Activated naive CD8-positive, alpha-beta T cell treated with anti-CD3 and anti-CD28 coated beads, Interleukin-2, amount 50 U/mL, for 16 hours (primary cell): ENCODE measurements at regions not wholly inside any gene's neighbourhood (a gene's known extent, or its start where the extent isn't known, plus 50 kb on each side); places are given as distances from the start of the nearest gene placed in this dataset.
"Not testable (repeated sequence)": the region's sequence is repeated elsewhere in the genome, so short reads cannot be mapped to it uniquely, and the experiment has no call there.

Experiments
- DNase-seq: peaks from one replicate; pipeline ENCODE4 v3.0.0-alpha.2; 2020; ENCODE audit warnings: low read depth, low spot score

GRCh38 chr10:8338177-8338766 is 283.8 kb downstream of the GATA3 start:
- DNase-seq, result no peak

- DNase-seq, result no peak
These were observed 290.3 kb downstream of the GATA3 start for GRCh38 chr10:8344756-8345155.

- no peak for DNase-seq
These were observed 292.4 kb downstream of the GATA3 start for GRCh38 chr10:8346861-8347260.

GRCh38 chr10:8347614-8348013 is 293.1 kb downstream of the GATA3 start:
- not testable (repeated sequence) for DNase-seq

- DNase-seq, result no peak
These were observed 295.2 kb downstream of the GATA3 start for GRCh38 chr10:8349610-8350249.

- DNase-seq, result no peak
These were observed 295.9 kb downstream of the GATA3 start for GRCh38 chr10:8350250-8350967.

GRCh38 chr10:8352171-8353075 is 297.9 kb downstream of the GATA3 start:
- DNase-seq, result no peak

- no peak for DNase-seq
These were observed 301.8 kb downstream of the GATA3 start for GRCh38 chr10:8356283-8356682.

- no peak for DNase-seq
These were observed 305.0 kb downstream of the GATA3 start for GRCh38 chr10:8359467-8359866.

GRCh38 chr10:8360365-8360764 is 305.9 kb downstream of the GATA3 start:
- DNase-seq, result no peak

- DNase-seq, result no peak
These were observed 306.5 kb downstream of the GATA3 start for GRCh38 chr10:8360814-8361509.

- no peak for DNase-seq
These were observed 307.0 kb downstream of the GATA3 start for GRCh38 chr10:8361510-8361844.

GRCh38 chr10:8365935-8366911 is 311.7 kb downstream of the GATA3 start:
- DNase-seq, result no peak

GRCh38 chr10:8367672-8368411 is 313.4 kb downstream of the GATA3 start:
- DNase-seq, result not testable (repeated sequence)

GRCh38 chr10:8369666-8370065 is 315.2 kb downstream of the GATA3 start:
- no peak for DNase-seq

GRCh38 chr10:8374334-8374733 is 319.8 kb downstream of the GATA3 start:
- DNase-seq, result no peak

- no peak for DNase-seq
These were observed 320.6 kb downstream of the GATA3 start for GRCh38 chr10:8375137-8375536.

GRCh38 chr10:8378198-8378983 is 323.9 kb downstream of the GATA3 start:
- no peak for DNase-seq
